ENCODE measurements at regions not wholly inside any gene's neighbourhood (a gene's known extent, or its start where the extent isn't known, plus 50 kb on each side); places are given as distances from the start of the nearest gene placed in this dataset.

GRCh38 chr6:145026267-145026679 is 709.0 kb downstream of the EPM2A start (continued):
- no peak for TF ChIP-seq ZNF318 (CRISPR knock-in tag; IDR thresholded peaks at IDR 0.05)
- peak; percentile 84 for TF ChIP-seq MAX (IDR thresholded peaks at IDR 0.05)
- peak; percentile 24; the same call in 1 of the 2 replicates for TF ChIP-seq ZNF121 (CRISPR knock-in tag; IDR thresholded peaks at IDR 0.05)
- TF ChIP-seq AFF4 (CRISPR knock-in tag; IDR thresholded peaks at IDR 0.05): no peak
- TF ChIP-seq ZNF747 (CRISPR knock-in tag; IDR thresholded peaks at IDR 0.05; ENCODE audit: borderline replicate concordance): peak; percentile 57; the same call in 1 of the 2 replicates
- no peak for TF ChIP-seq ZNF160 (CRISPR knock-in tag; IDR thresholded peaks at IDR 0.05)
- no peak for TF ChIP-seq NFRKB (IDR thresholded peaks at IDR 0.05)
- no peak; the same call in 1 of the 2 replicates for TF ChIP-seq ZNF639 (CRISPR knock-in tag; conservative IDR thresholded peaks at IDR 0.05)
- TF ChIP-seq ZBED4 (CRISPR knock-in tag; IDR thresholded peaks at IDR 0.05; ENCODE audit: borderline replicate concordance): peak; percentile 99
- TF ChIP-seq KDM2A (CRISPR knock-in tag; IDR thresholded peaks at IDR 0.05; ENCODE audit: borderline replicate concordance, low read depth): peak; percentile 35; the same call in 1 of the 2 replicates
- peak; percentile 74 for TF ChIP-seq BCL6 (CRISPR knock-in tag; IDR thresholded peaks at IDR 0.05)

All from HepG2 (cell line).